HCT116 (cell line): ENCODE measurements at regions not wholly inside any gene's neighbourhood (a gene's known extent, or its start where the extent isn't known, plus 50 kb on each side); places are given as distances from the start of the nearest gene placed in this dataset.

Source experiments
- ATAC-seq: fragments of 200-7000 bp; cut with Tn5 transposase; 2 replicates; pipeline ENCODE4 v1.9.1; 2020; ENCODE audit warnings: mild to moderate bottlenecking, moderate library complexity
- BruUV-seq: library from RNA; stranded (reverse); fragments of 400-500 nt; replicated peaks from 2 replicates; lab custom pipeline; 2021; lab: Mats Ljungman, UMichigan
- CTCF ChIA-PET: fragments of 300-600 bp; sonication (Branson Sonifier 250); formaldehyde crosslinking; loops from one replicate; lab custom pipeline; 2021; ENCODE audit warnings: antibody characterized with exemption; lab: Charles Lee
- POLR2A ChIA-PET: fragments of 300-600, 350-600 bp; sonication (Branson Sonifier 250); formaldehyde crosslinking; loops from one replicate; lab custom pipeline; 2021; ENCODE audit warnings: antibody characterized with exemption; lab: Charles Lee
- RAD21 ChIA-PET, 2 experiments: fragments of 300-600 bp; sonication (Branson Sonifier 250); formaldehyde crosslinking; loops; one replicate each; lab custom pipeline; 2023; ENCODE audit warnings: low total read pairs in 2 of 2; ENCODE audit not compliant: uncharacterized antibody in 2 of 2, unreplicated experiment in 2 of 2, low non-redundant PET in 1 of 2; lab: Charles Lee
- DNase-seq: peaks from one replicate; pipeline ENCODE4 v3.0.0-alpha.2; 2010; ENCODE audit warnings: low read depth, low spot score
- H2AFZ ChIP-seq: fragments of 200-600 bp; shearing (Covaris generic), sonication (generic); 2 replicates; pipeline ENCODE4 v1.6.1; 2017; ENCODE audit warnings: low read depth, mixed run types, mixed read lengths, antibody characterized with exemption, low read length; ENCODE audit not compliant: poor library complexity, severe bottlenecking
- H3K27ac ChIP-seq: 2 replicates; pipeline ENCODE4 v1.5.1; 2012; ENCODE audit warnings: low read depth, low read length
- H3K27me3 ChIP-seq: fragments of 200-600 bp; sonication (generic); 2 replicates; pipeline ENCODE4 v1.6.1; 2016; ENCODE audit warnings: mixed run types, low read length, mixed read lengths; ENCODE audit not compliant: insufficient read depth
- H3K36me3 ChIP-seq, 2 experiments: fragments of 200-500 bp in 1 of 2; fragments of 200-600 bp in 1 of 2; sonication (Bioruptor generic) in 1 of 2; sonication (generic) in 1 of 2; 2 replicates each; pipeline versions ENCODE4 v1.5.1 to v1.6.1; 2014 to 2016; ENCODE audit warnings: low read length in 2 of 2, inconsistent platforms in 1 of 2, mixed read lengths in 1 of 2, mixed run types in 1 of 2; ENCODE audit not compliant: insufficient read depth in 2 of 2, control insufficient read depth in 1 of 2
- H3K4me1 ChIP-seq, 2 experiments: fragments of 200-600 bp in 1 of 2; sonication (generic) in 1 of 2; 2 replicates each; pipeline versions ENCODE4 v1.5.1 to v1.6.1; 2012 to 2017; ENCODE audit warnings: low read length in 2 of 2, inconsistent platforms in 1 of 2, mild to moderate bottlenecking in 1 of 2, mixed read lengths in 1 of 2, mixed run types in 1 of 2, moderate library complexity in 1 of 2; ENCODE audit not compliant: insufficient read depth in 2 of 2, control insufficient read depth in 1 of 2
- H3K4me2 ChIP-seq: fragments of 200-600 bp; sonication (generic); 2 replicates; pipeline ENCODE4 v1.6.1; 2017; ENCODE audit warnings: mixed run types, low read length, mixed read lengths
- H3K4me3 ChIP-seq, 2 experiments: fragments of 200-600 bp in 1 of 2; sonication (generic) in 1 of 2; replicated peaks in 1 of 2; 2 replicates each; pipeline ENCODE4 v1.5.1; 2011 to 2016; ENCODE audit warnings: low read length in 2 of 2, control low read depth in 1 of 2, low read depth in 1 of 2, mild to moderate bottlenecking in 1 of 2, mixed read lengths in 1 of 2, mixed run types in 1 of 2
- H3K79me2 ChIP-seq: fragments of 200-600 bp; sonication (generic); 2 replicates; pipeline ENCODE4 v1.6.1; 2017; ENCODE audit warnings: mild to moderate bottlenecking, mixed run types, low read length, moderate library complexity, mixed read lengths; ENCODE audit not compliant: insufficient read depth
- H3K9ac ChIP-seq: fragments of 200-600 bp; sonication (generic); 2 replicates; pipeline ENCODE4 v1.6.1; 2016; ENCODE audit warnings: low read length, mixed read lengths
- H3K9me2 ChIP-seq: fragments of 200-600 bp; sonication (generic), shearing (Covaris generic); 2 replicates; pipeline ENCODE4 v1.6.1; 2017; ENCODE audit warnings: mixed run types, mild to moderate bottlenecking, moderate library complexity; ENCODE audit not compliant: insufficient read depth
- H3K9me3 ChIP-seq, 2 experiments: fragments of 200-500 bp in 1 of 2; fragments of 200-600 bp in 1 of 2; sonication (Bioruptor generic) in 1 of 2; sonication (generic) in 1 of 2; 2 replicates each; pipeline ENCODE4 v1.6.1; 2014 to 2017; ENCODE audit warnings: low read length in 2 of 2, mixed read lengths in 2 of 2, inconsistent platforms in 1 of 2, low read depth in 1 of 2, mild to moderate bottlenecking in 1 of 2, mixed run types in 1 of 2, moderate library complexity in 1 of 2; ENCODE audit not compliant: control insufficient read depth in 1 of 2, insufficient read depth in 1 of 2
- H4K20me1 ChIP-seq: fragments of 200-600 bp; sonication (generic), shearing (Covaris generic); 2 replicates; pipeline ENCODE4 v1.6.1; 2017; ENCODE audit warnings: mixed run types, mild to moderate bottlenecking, moderate library complexity; ENCODE audit not compliant: insufficient read depth
- ATF3 ChIP-seq: IDR thresholded peaks from 2 replicates; pipeline ENCODE4 v1.6.1; 2012
- CEBPB ChIP-seq: IDR thresholded peaks from 2 replicates; pipeline ENCODE4 v1.6.1; 2012; ENCODE audit warnings: low read depth
- EGR1 ChIP-seq: IDR thresholded peaks from 2 replicates; pipeline ENCODE4 v1.6.1; 2012; ENCODE audit warnings: low read depth
- MAX ChIP-seq: IDR thresholded peaks from 2 replicates; pipeline ENCODE4 v1.6.1; 2012
- REST ChIP-seq: IDR thresholded peaks from 2 replicates; pipeline ENCODE4 v1.6.1; 2012; ENCODE audit warnings: low read depth
- SRF ChIP-seq: IDR thresholded peaks from 2 replicates; pipeline ENCODE4 v1.6.1; 2012; ENCODE audit warnings: low read depth
- TCF7L2 ChIP-seq: IDR thresholded peaks from 2 replicates; pipeline ENCODE4 v1.7.0; 2011; ENCODE audit warnings: borderline replicate concordance, inconsistent platforms; ENCODE audit not compliant: insufficient read depth, insufficient read length; ENCODE audit errors: extremely low read depth
- YY1 ChIP-seq: IDR thresholded peaks from 2 replicates; pipeline ENCODE4 v1.6.1; 2011; ENCODE audit warnings: low read length, low read depth, moderate library complexity, mild to moderate bottlenecking; ENCODE audit not compliant: insufficient replicate concordance; ENCODE audit errors: extremely low read depth
- ZBTB33 ChIP-seq: IDR thresholded peaks from 2 replicates; pipeline ENCODE4 v1.6.1; 2011; ENCODE audit warnings: mild to moderate bottlenecking, low read length, moderate library complexity; ENCODE audit not compliant: insufficient replicate concordance; ENCODE audit errors: extremely low read depth
- ZFX ChIP-seq: fragments of 450-650 bp; IDR thresholded peaks from 2 replicates; pipeline ENCODE4 v1.6.1; 2017
- intact Hi-C: fragments of 100-400 bp; cut with micrococcal nuclease; formaldehyde crosslinking; loops from 2 replicates; pipeline ENCODE4 v1.10.0; 2022

DNA sequence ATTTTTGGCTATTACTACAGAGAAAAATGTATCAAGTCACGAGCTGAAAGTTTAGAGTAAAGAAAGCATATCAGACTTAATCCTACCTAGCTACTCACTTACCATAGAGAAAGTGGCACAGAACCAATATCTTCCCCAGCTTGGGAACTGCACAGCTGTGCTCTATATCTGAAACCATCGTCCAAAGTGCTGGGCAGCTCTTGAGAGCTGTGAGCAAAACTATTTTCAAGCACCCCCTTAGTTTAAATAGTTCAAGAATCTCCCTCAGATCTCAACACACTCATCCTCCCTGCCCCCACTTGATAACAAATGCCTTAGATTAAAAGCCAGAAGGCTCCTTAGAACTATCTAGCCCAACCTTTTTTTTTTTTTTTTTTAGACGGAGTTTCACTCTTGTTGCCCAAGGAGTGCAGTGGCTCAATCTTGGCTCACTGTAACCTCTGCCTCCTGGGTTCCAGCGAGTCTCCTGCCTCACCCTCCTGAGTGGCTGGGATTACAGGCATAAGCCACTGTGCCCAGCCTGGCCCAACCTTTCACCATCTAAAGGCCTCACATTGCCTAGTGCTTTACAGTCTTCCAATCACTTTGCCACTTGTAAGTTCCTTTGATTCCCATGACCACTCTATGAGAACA, 94.2 kb upstream of the APC start:
- intact Hi-C loops = no loop called here

More for the DNA sequence above, 94.2 kb upstream of the APC start:
- Histone ChIP-seq H2AFZ (no peak overlapping the region), H3K79me2 (no peaks in the 10 kb centered on the region), H3K4me2 (no peak overlapping the region), H4K20me1 (no peaks in the 10 kb centered on the region), H3K9me2 (no peaks in the 10 kb centered on the region), H3K9me3 (no peaks in the 10 kb centered on the region), H3K36me3 (no peaks in the 10 kb centered on the region), H3K4me3 (no peak overlapping the region), H3K27me3 (no peaks in the 10 kb centered on the region), H3K4me1 (no peaks in the 10 kb centered on the region), H3K9ac (no peak overlapping the region), H3K27ac (no peak overlapping the region)
- ChIA-PET POLR2A (no interaction called here), CTCF (no interaction called here), RAD21 (no interaction called here)
- no TSS peak for BruUV-seq
- no peak for ATAC-seq
- DNase-seq = no peak
- TF ChIP-seq ZFX (no peak), YY1 (no peak), REST (no peak), ATF3 (no peak), CEBPB (no peak), MAX (no peak), SRF (no peak), TCF7L2 (no peak), EGR1 (no peak), ZBTB33 (no peak)
